A549 (cell line): ENCODE measurements at regions not wholly inside any gene's neighbourhood (a gene's known extent, or its start where the extent isn't known, plus 50 kb on each side); places are given as distances from the start of the nearest gene placed in this dataset.

Experiments used
- BHLHE40 ChIP-seq: IDR thresholded peaks from 2 replicates; pipeline ENCODE4 v1.6.1; 2012; ENCODE audit warnings: low read depth, low read length, inconsistent platforms
- HDAC2 ChIP-seq: fragments of 200-600 bp; sonication (generic); IDR thresholded peaks from 2 replicates; pipeline ENCODE4 v1.6.1; 2016
- TF ChIP-seq, protein P1 (sequence below): fragments of >200 bp; sonication (Bioruptor Twin); formaldehyde crosslinking; IDR thresholded peaks from 3 replicates; pipeline ENCODE4 v1.5.1; 2016

DNA sequence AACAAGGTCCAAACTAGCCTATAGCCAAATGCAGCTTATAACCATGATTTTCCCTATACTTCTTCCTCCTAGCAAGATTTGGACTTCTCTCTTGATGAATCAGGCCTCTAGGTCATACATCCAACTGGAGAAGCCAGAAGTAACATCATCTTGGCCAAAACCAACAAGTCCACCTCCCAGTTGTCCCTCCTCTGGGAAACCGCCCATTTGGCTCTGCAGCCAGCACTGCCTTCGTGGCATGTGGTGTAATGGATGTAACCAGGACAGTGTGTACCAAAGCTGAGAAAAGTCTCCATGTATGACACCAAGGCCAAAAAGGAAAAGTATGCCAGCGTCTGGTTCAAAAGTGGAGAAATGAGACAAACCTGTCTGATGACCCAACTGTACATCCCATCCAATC, 59.3 kb upstream of the VASH1 start:
- TF ChIP-seq BHLHE40 (no peak), HDAC2 (no peak)
- TF ChIP-seq, protein P1, sequence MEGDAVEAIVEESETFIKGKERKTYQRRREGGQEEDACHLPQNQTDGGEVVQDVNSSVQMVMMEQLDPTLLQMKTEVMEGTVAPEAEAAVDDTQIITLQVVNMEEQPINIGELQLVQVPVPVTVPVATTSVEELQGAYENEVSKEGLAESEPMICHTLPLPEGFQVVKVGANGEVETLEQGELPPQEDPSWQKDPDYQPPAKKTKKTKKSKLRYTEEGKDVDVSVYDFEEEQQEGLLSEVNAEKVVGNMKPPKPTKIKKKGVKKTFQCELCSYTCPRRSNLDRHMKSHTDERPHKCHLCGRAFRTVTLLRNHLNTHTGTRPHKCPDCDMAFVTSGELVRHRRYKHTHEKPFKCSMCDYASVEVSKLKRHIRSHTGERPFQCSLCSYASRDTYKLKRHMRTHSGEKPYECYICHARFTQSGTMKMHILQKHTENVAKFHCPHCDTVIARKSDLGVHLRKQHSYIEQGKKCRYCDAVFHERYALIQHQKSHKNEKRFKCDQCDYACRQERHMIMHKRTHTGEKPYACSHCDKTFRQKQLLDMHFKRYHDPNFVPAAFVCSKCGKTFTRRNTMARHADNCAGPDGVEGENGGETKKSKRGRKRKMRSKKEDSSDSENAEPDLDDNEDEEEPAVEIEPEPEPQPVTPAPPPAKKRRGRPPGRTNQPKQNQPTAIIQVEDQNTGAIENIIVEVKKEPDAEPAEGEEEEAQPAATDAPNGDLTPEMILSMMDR = no peak
